Eye (tissue), 1 donor: ENCODE measurements at regions not wholly inside any gene's neighbourhood (a gene's known extent, or its start where the extent isn't known, plus 50 kb on each side); places are given as distances from the start of the nearest gene placed in this dataset.
"Not testable (repeated sequence)": the region's sequence is repeated elsewhere in the genome, so short reads cannot be mapped to it uniquely, and the experiment has no call there.

Source experiments
- DNase-seq: peaks from one replicate; pipeline ENCODE4 v3.0.0-alpha.2; 2015

DNA sequence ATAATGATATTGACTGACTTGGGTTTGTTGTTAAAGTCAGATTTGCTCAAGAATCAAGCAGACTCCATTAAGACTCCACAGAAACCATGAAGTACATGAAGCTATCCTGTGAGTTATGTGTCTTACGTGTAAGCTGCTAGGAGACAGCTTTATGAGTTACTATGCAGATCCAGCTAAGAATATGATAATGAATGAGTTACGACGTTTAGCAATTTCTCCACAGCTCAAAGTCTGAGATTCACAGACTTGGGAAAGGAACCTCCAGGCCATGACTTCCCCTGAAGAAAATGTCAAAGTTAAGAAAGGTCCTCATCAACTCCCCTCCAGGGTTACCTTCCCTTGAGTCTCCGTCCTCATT is 211.9 kb upstream of the HNRNPA3 start:
- DNase-seq: no peak

GRCh38 chr2:177001334-177001733 is 211.3 kb upstream of the HNRNPA3 start:
- DNase-seq: no peak

GRCh38 chr2:177002983-177003382 is 209.6 kb upstream of the HNRNPA3 start:
- DNase-seq: no peak

GRCh38 chr2:177007726-177008125 is 204.9 kb upstream of the HNRNPA3 start:
- not testable (repeated sequence) for DNase-seq

- DNase-seq: not testable (repeated sequence)
Measured at GRCh38 chr2:177008662-177009061, 203.9 kb upstream of the HNRNPA3 start.

- DNase-seq: no peak
Measured at GRCh38 chr2:177010146-177010545, 202.4 kb upstream of the HNRNPA3 start.

DNA sequence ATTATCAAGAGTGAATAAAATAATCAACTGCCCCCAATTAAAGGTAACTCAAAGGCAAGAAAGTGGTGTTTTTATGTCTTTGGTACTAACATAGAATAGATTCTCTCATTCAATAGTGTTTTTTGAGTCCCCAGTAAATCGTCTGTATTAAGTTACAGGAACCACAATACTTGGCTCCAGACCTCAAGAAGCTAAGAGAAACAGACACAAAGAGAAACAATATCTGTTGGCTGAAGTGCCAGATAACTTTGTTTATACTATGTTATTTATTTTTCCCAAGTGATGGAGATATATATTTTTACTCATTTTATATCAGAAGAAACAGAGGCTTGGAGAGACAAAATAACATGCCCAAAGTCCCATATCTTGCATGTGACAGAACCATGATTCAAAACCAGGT is 201.7 kb upstream of the HNRNPA3 start:
- no peak for DNase-seq

- peak; percentile 51 for DNase-seq
Measured at GRCh38 chr2:177014946-177015345, 197.6 kb upstream of the HNRNPA3 start.

DNA sequence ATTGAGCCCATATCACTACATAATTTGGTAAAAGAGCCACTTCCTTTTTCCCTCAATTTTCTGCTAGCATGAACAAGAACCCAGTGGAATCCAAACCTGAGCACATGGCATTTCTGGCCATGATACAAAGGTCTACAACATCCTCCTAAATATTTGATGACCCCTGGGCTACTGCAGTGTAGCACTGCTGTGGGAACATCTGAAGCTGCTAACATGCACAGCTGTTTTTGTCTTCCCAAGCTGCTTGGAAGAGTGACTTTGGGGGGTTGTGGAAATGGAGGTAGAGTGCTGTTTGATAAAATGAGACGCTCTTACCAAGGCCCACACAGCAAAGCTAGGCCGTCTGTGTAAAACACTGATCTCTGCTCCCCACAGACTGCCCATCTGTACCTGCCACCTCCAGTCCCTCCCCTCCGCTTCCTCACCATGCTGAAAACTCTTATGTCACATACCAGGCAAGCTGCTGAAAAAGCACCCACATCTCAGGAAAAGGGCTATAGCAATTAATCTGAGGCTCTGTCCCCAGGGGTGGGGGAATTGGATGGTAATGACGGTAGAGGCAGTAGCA is 197.2 kb upstream of the HNRNPA3 start:
- peak; percentile 64 for DNase-seq

- no peak for DNase-seq
Measured at GRCh38 chr2:177020524-177021119, 192.0 kb upstream of the HNRNPA3 start.

- no peak for DNase-seq
Measured at GRCh38 chr2:177021706-177022343, 190.8 kb upstream of the HNRNPA3 start.

DNA sequence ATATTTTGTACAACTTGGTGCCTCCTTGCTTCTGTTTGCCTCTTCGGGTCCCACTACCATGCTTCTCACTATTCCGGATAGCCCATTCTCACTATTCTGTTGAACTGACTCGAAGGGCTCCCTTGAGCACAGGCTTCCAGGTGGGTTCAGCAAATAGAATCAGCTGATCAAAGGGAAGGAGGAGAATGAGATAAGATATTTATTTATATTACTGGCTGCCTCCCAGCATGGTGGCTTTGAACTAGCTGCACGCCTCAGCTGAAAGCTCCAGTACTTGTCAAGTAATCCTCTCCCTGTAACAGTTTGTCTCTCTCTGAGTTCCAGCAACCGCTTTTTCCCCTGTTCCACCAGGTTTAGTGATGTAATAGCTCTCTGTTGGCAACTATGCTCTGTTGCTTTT is 187.8 kb upstream of the HNRNPA3 start:
- DNase-seq: no peak

DNA sequence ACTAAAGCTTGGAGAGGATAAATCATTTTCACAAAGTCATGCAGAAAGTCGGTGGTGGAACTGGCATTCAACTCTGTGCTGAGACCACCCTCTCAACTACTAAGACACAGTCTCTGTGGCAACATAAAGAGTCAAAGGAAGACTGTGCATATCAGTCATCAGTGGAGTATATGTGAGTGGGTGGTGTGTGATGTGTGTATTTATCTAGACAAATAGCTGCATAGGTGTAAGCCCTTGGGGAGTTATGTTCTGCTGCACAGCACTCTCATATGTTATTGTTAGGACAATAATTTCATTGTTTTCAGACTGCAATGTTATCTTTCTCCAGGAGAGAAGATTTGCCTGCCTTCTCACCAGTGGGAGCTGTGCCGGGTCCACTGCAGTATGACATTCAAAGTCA is 186.3 kb upstream of the HNRNPA3 start:
- no peak for DNase-seq

GRCh38 chr2:177026956-177027355 is 185.6 kb upstream of the HNRNPA3 start:
- DNase-seq: no peak

DNA sequence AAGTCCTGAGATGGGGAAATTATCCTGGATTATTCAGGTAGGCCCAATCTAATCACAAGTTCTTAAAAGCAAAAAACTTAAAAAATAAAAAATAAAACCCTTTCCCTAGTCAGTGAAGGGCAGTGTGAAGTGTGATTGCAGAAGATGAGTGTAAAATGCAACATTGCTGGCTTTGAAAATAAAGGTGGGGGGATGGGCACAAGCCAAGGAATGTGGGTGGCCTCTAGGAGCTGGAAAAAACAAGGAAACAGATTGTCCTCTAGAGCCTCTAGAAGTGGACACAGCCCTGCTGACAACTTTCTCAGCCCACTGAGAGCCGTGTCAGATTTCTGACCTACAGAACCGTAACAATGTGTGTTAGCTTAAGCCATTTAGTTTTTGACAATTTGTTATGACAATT is 184.3 kb upstream of the HNRNPA3 start:
- DNase-seq: no peak

- DNase-seq: no peak
Measured at GRCh38 chr2:177029075-177029474, 183.5 kb upstream of the HNRNPA3 start.

GRCh38 chr2:177029501-177029900 is 183.1 kb upstream of the HNRNPA3 start:
- DNase-seq: no peak

- DNase-seq: no peak
Measured at GRCh38 chr2:177029901-177030300, 182.7 kb upstream of the HNRNPA3 start.

DNA sequence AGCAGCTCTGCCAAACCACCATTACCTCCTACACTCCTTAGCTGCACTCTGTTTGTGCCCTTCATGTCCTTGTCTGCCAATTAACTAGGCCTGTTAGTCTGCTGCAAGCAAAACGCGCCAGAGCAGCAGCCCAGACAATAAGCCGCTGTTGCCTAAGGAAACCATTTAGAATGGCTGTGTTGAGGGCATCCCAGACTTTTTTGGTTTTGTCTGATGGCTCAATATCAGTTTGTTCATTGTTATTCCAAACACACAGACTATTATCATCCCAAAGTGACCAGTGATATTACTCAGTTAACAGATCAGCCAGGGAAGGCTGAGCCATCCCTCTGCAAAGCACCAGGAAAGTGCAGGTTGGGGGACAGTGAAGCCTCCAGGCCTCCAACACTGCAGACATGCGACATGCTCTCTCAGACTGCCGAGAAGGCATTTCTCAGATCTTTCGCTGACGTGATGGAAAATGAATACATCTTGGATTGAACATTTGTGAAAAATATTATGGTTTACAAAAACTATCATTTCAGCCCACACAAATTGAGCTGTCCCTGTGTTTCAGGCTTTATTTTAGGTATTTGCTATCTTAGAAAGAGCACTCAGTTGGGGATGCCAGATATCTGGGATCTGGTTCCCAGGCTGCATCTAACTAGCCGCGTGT is 182.0 kb upstream of the HNRNPA3 start:
- DNase-seq: peak; percentile 74

DNA sequence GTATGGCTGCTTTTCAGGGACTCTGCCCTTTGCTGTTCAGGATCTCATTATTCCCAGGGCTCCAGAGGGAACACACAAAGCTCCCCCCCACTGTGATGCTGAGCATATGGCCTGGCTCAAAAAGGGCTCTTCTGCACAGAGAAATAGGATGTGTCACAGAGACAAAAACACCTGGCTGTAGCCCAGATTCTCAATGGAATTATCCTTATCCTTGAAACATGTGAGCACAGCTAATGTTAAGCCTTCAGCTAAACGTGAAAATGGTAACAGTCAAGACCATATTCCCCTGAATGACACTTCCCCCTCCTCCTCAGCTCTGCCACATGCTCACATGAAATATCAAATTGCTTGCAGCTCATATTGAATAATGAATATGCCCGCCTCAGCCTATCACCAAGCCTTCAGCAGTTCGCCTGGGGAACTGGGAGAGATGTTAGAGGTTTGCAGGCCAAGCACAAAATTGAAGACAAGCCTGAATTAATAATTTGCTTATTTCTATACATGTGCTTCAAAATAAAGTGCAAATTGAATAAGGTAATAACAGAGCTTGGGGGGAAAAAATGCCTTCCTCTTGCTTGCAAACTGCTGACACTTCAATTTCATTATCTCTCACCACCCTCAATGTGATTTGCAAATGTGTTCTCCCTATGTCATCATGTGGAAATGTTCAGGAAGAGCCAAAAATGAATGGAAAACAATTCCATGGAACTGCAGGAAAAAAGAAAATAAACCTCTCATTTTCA is 181.0 kb upstream of the HNRNPA3 start:
- DNase-seq: peak; percentile 78

DNA sequence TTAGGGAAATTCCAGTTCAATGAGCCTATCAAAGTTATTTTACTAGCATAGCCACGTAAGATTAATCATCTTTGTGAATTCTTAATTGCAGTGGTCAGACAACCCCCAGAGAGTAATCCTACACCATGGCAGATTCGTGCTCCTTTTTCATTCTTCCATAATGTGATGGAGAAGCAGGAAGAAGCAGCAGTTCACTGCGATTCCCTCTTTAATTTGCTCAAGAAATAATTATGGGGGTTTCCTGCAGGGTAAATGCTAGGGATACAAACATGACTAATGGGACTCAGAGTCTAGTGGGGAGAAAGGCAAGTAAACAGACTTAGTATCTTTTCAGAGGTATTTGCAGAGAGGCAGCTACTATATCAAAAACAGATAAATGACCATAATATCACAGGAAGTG is 175.8 kb upstream of the HNRNPA3 start:
- DNase-seq: no peak

- DNase-seq: no peak
Measured at GRCh38 chr2:177037569-177037968, 175.0 kb upstream of the HNRNPA3 start.

DNA sequence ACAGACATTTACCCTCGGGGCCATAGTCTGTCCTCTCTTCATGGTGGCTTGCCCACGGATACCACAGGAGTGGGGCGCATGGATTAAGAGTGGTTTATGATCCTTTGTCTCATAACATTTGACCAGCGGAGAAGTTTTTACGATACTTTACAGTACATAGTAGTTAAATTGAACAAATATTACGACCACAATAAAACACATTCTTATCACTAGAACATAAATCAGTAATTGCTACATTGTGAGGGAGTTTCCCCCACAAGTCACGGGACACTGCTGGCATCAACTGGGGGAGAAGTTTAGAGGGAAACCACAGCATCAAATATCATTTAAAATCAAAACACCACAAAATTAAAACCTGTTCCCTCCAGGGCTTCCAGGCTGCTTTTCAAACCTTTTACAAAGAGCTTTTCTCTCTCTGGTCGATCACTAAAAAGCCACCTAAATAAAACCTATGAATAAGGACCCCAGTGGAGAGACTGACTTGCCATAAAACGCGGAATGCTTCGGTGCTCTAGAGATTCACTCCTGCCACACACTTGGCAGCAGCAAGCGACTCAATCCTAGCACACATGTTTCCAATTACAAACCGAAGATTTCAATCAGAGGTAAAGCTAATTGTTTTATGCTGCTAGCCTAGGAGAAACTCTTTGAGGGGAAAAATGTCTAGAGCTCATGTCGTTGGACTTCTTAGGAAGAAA is 173.7 kb upstream of the HNRNPA3 start:
- peak; percentile 41 for DNase-seq
